Muscle of leg (tissue), 3 donors: ENCODE measurements at regions not wholly inside any gene's neighbourhood (a gene's known extent, or its start where the extent isn't known, plus 50 kb on each side); places are given as distances from the start of the nearest gene placed in this dataset.

Experiments
- DNase-seq: peaks from one replicate; pipeline ENCODE4 v3.0.0; 2013
- H3K27ac ChIP-seq: one replicate; pipeline ENCODE4 v1.5.1; 2013; ENCODE audit warnings: mild to moderate bottlenecking, low read length, control low read depth
- H3K27me3 ChIP-seq: one replicate; pipeline ENCODE4 v1.6.1; 2013; ENCODE audit warnings: low read length; ENCODE audit not compliant: control insufficient read depth, insufficient read depth
- H3K36me3 ChIP-seq: one replicate; pipeline ENCODE4 v1.6.1; 2013; ENCODE audit warnings: low read length; ENCODE audit not compliant: control insufficient read depth, insufficient read depth
- H3K4me1 ChIP-seq: one replicate; pipeline ENCODE4 v1.6.1; 2013; ENCODE audit warnings: low read length; ENCODE audit not compliant: control insufficient read depth, insufficient read depth
- H3K4me3 ChIP-seq: one replicate; pipeline ENCODE4 v1.5.1; 2013; ENCODE audit warnings: low read length, control low read depth
- H3K9me3 ChIP-seq: replicated peaks from 2 replicates; pipeline ENCODE4 v1.6.1; 2013; ENCODE audit warnings: low read depth, low read length; ENCODE audit not compliant: control insufficient read depth
- WGBS: methylation state at CpG from one replicate; pipeline ENCODE4 v1.1.5; 2013; ENCODE audit warnings: missing lambda C conversion rate; ENCODE audit not compliant: insufficient coverage; 5-methylcytosine and 5-hydroxymethylcytosine counted together

GRCh38 chr3:137061186-137061585 is 103.4 kb downstream of the IL20RB start:
- H3K27ac ChIP-seq: no peak overlapping the region
- peaks cover 2% of the 10 kb centered on the region for H3K9me3 ChIP-seq
- H3K27me3 ChIP-seq: peaks cover 4% of the 10 kb centered on the region
- DNase-seq: no peak
- H3K36me3 ChIP-seq: no peaks in the 10 kb centered on the region
- no peak overlapping the region for H3K4me3 ChIP-seq
- WGBS: 75% methylated on average over 2 of the region's 4 CpGs
- no peaks in the 10 kb centered on the region for H3K4me1 ChIP-seq

GRCh38 chr3:137062250-137062649 is 104.5 kb downstream of the IL20RB start:
- 100% methylated on average over 1 of the region's 2 CpGs for WGBS
- Histone ChIP-seq H3K4me1 (no peaks in the 10 kb centered on the region), H3K27ac (no peak overlapping the region), H3K36me3 (no peaks in the 10 kb centered on the region), H3K9me3 (peaks cover 2% of the 10 kb centered on the region), H3K27me3 (peaks cover 4% of the 10 kb centered on the region), H3K4me3 (no peak overlapping the region)
- DNase-seq: no peak

- no peaks in the 10 kb centered on the region for H3K36me3 ChIP-seq
- no CpG with 5 or more reads among the region's 1 CpG for WGBS
- DNase-seq: no peak
Measured at GRCh38 chr3:137065381-137065780, 107.6 kb downstream of the IL20RB start.

GRCh38 chr3:137066092-137066491 is 108.3 kb downstream of the IL20RB start:
- no peak overlapping the region for H3K27ac ChIP-seq
- WGBS: 80% methylated on average over 2 of the region's 2 CpGs
- no peaks in the 10 kb centered on the region for H3K36me3 ChIP-seq
- no peak overlapping the region for H3K4me3 ChIP-seq
- H3K4me1 ChIP-seq: no peaks in the 10 kb centered on the region
- DNase-seq: no peak
- H3K9me3 ChIP-seq: peaks cover 2% of the 10 kb centered on the region
- peaks cover 4% of the 10 kb centered on the region for H3K27me3 ChIP-seq

More at GRCh38 chr3:137065381-137065780, 107.6 kb downstream of the IL20RB start:
- peaks cover 2% of the 10 kb centered on the region for H3K9me3 ChIP-seq
- H3K4me1 ChIP-seq: no peaks in the 10 kb centered on the region
- no peak overlapping the region for H3K27ac ChIP-seq
- peaks cover 4% of the 10 kb centered on the region for H3K27me3 ChIP-seq
- no peak overlapping the region for H3K4me3 ChIP-seq

GRCh38 chr3:137071104-137071503 is 113.3 kb downstream of the IL20RB start:
- WGBS: 50% methylated on average over 1 of the region's 1 CpG
- no peak for DNase-seq
- Histone ChIP-seq H3K4me1 (no peaks in the 10 kb centered on the region), H3K27me3 (no peaks in the 10 kb centered on the region), H3K36me3 (no peaks in the 10 kb centered on the region), H3K27ac (no peak overlapping the region), H3K4me3 (no peak overlapping the region), H3K9me3 (no peaks in the 10 kb centered on the region)

GRCh38 chr3:137075020-137075419 is 117.2 kb downstream of the IL20RB start:
- WGBS: 80% methylated on average over 1 of the region's 2 CpGs
- DNase-seq: no peak
- no peak overlapping the region for H3K27ac ChIP-seq
- no peaks in the 10 kb centered on the region for H3K36me3 ChIP-seq
- no peaks in the 10 kb centered on the region for H3K27me3 ChIP-seq
- H3K9me3 ChIP-seq: no peaks in the 10 kb centered on the region
- no peaks in the 10 kb centered on the region for H3K4me1 ChIP-seq
- H3K4me3 ChIP-seq: no peak overlapping the region

GRCh38 chr3:137078040-137078439 is 120.3 kb downstream of the IL20RB start:
- WGBS: 73% methylated on average over 2 of the region's 2 CpGs
- no peak for DNase-seq

GRCh38 chr3:137079571-137079970 is 121.8 kb downstream of the IL20RB start:
- no peaks in the 10 kb centered on the region for H3K4me1 ChIP-seq
- no peaks in the 10 kb centered on the region for H3K36me3 ChIP-seq
- no peak overlapping the region for H3K4me3 ChIP-seq
- no peak overlapping the region for H3K27ac ChIP-seq
- H3K27me3 ChIP-seq: no peaks in the 10 kb centered on the region
- no CpG with 5 or more reads among the region's 2 CpGs for WGBS
- DNase-seq: no peak
- H3K9me3 ChIP-seq: no peaks in the 10 kb centered on the region

More at GRCh38 chr3:137078040-137078439, 120.3 kb downstream of the IL20RB start:
- no peak overlapping the region for H3K27ac ChIP-seq
- no peaks in the 10 kb centered on the region for H3K4me1 ChIP-seq
- H3K9me3 ChIP-seq: no peaks in the 10 kb centered on the region
- no peaks in the 10 kb centered on the region for H3K36me3 ChIP-seq
- H3K27me3 ChIP-seq: no peaks in the 10 kb centered on the region
- no peak overlapping the region for H3K4me3 ChIP-seq

GRCh38 chr3:137081711-137082110 is 123.9 kb downstream of the IL20RB start:
- H3K27me3 ChIP-seq: no peaks in the 10 kb centered on the region
- no peak overlapping the region for H3K27ac ChIP-seq
- no CpG with 5 or more reads among the region's 3 CpGs for WGBS

GRCh38 chr3:137082763-137083162 is 125.0 kb downstream of the IL20RB start:
- WGBS: no CpG with 5 or more reads among the region's 2 CpGs
- no peak overlapping the region for H3K27ac ChIP-seq

More at GRCh38 chr3:137081711-137082110, 123.9 kb downstream of the IL20RB start:
- Histone ChIP-seq H3K9me3 (no peaks in the 10 kb centered on the region), H3K4me3 (no peak overlapping the region), H3K36me3 (no peaks in the 10 kb centered on the region), H3K4me1 (no peaks in the 10 kb centered on the region)
- no peak for DNase-seq

GRCh38 chr3:137083332-137083731 is 125.5 kb downstream of the IL20RB start:
- Histone ChIP-seq H3K27ac (no peak overlapping the region), H3K27me3 (no peaks in the 10 kb centered on the region), H3K4me1 (no peaks in the 10 kb centered on the region), H3K4me3 (no peak overlapping the region), H3K36me3 (no peaks in the 10 kb centered on the region), H3K9me3 (no peaks in the 10 kb centered on the region)
- 22% methylated on average over 1 of the region's 2 CpGs for WGBS
- no peak for DNase-seq

More at GRCh38 chr3:137082763-137083162, 125.0 kb downstream of the IL20RB start:
- no peak for DNase-seq
- Histone ChIP-seq H3K4me1 (no peaks in the 10 kb centered on the region), H3K36me3 (no peaks in the 10 kb centered on the region), H3K4me3 (no peak overlapping the region), H3K27me3 (no peaks in the 10 kb centered on the region), H3K9me3 (no peaks in the 10 kb centered on the region)
